ENCODE measurements at regions not wholly inside any gene's neighbourhood (a gene's known extent, or its start where the extent isn't known, plus 50 kb on each side); places are given as distances from the start of the nearest gene placed in this dataset.

DNA sequence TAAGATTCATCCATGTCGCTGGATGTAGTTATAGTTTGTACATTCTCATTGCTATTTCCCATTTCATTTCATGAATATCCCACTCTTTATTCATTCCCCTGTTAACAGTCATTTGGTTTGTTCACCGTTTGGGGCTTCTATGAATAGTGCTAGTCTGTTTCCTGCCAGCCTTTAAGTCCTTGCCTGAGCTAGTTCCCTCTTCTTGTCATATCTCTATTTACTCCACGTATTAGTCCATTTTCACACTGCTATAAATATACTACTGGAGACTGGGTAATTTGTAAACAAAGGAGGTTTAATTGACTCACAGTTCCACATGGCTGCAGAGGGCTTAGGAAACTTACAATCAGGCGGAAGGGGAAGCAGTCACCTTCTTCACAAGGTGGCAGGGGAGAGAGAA is 56.2 kb downstream of the PLCE1 start:
- TF ChIP-seq, protein P1, sequence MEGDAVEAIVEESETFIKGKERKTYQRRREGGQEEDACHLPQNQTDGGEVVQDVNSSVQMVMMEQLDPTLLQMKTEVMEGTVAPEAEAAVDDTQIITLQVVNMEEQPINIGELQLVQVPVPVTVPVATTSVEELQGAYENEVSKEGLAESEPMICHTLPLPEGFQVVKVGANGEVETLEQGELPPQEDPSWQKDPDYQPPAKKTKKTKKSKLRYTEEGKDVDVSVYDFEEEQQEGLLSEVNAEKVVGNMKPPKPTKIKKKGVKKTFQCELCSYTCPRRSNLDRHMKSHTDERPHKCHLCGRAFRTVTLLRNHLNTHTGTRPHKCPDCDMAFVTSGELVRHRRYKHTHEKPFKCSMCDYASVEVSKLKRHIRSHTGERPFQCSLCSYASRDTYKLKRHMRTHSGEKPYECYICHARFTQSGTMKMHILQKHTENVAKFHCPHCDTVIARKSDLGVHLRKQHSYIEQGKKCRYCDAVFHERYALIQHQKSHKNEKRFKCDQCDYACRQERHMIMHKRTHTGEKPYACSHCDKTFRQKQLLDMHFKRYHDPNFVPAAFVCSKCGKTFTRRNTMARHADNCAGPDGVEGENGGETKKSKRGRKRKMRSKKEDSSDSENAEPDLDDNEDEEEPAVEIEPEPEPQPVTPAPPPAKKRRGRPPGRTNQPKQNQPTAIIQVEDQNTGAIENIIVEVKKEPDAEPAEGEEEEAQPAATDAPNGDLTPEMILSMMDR (IDR thresholded peaks at IDR 0.05) = no peak
- TF ChIP-seq POLR2A (IDR thresholded peaks at IDR 0.05) = no peak
- no peak for TF ChIP-seq POLR2AphosphoS5 (IDR thresholded peaks at IDR 0.05)
- no peak for TF ChIP-seq EP300 (IDR thresholded peaks at IDR 0.05)
